Stimulated activated CD4-positive, alpha-beta T cell treated with anti-CD3 and anti-CD28 coated beads, Interleukin-12 subunit alpha, Interleukin-12 subunit beta, amount 100 ng/mL, for 48 hours (primary cell): ENCODE measurements at regions not wholly inside any gene's neighbourhood (a gene's known extent, or its start where the extent isn't known, plus 50 kb on each side); places are given as distances from the start of the nearest gene placed in this dataset.

Experiments
- DNase-seq, 3 donors: peaks; one replicate each; pipeline ENCODE4 v3.0.0-alpha.2; 2020; ENCODE audit warnings: low read depth in 2 of 3, low spot score in 1 of 3

GRCh38 chr7:25801214-25801613 lies 350.8 kb upstream of the NFE2L3 start:
- DNase-seq = no peak

GRCh38 chr7:25802057-25802456 lies 349.9 kb upstream of the NFE2L3 start:
- DNase-seq = no peak

DNA sequence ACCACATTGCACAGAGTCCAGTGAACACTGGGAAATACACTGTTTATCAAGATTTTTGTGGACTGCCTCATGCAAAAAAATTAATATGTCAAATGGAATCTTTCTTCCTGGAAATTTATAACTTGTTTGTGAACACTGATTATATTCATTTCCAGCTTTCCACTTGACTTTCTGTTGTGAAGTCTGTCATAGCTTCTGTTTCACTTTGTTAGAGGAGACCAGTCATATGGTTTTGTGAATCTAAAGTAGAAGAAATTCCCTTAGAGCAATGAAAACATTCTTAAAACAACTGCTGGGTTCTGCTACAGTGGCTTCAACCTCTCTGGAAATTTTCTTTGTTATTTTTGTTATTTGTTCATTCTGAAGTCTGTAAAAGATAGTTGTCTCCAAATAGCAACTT lies 349.5 kb upstream of the NFE2L3 start:
- DNase-seq = no peak

GRCh38 chr7:25803117-25803887 lies 348.7 kb upstream of the NFE2L3 start:
- DNase-seq = peak in 1 of 3 donors; percentile 1

DNA sequence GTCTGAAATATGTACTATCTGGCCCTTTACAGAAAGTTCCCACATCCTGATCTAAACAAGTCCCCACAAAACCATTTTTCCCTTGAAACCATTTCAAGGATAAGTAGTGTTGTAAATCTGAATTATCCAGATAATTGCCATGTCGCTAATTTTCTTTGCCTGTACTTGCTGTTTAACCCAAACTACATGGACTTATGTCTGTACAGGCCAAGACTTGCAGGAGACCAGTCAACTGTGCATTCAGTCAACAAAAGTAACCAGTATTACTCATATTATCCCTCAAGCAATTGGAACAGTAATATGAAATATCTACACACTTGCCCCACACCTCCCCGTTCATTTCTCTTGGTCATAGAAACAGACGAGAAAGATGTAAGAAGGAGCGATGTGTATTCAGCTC lies 347.8 kb upstream of the NFE2L3 start:
- DNase-seq = no peak

DNA sequence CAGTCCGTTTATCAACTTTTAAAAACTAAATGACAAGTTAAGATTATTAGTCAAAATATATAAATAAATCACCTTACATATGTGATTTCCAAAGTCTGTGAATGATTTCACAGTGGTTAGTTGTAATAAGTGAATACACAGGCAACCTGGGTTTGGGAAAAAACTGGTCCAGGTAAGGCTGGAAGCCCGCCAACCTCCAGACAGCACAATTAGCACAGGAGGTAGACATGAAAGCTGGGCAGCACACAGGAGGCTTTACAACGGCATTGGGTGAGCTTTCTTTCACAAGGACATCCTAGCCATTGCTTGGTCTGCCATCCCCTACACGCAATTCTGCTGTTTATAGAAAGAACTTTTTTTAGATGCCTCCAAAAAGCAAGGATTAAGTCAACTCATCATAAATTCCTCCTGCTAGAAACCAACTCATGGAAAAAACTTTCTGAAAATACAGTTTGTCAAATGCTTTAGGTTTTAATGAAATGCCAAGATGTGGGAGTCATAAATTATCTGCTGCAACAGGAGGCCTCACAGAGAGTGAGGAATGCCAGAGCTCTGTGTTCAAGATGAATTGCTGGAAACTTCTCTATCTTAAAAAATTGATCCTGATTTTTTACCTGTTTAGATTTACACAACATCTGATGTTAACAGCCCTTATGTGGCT lies 346.8 kb upstream of the NFE2L3 start:
- no peak for DNase-seq

DNA sequence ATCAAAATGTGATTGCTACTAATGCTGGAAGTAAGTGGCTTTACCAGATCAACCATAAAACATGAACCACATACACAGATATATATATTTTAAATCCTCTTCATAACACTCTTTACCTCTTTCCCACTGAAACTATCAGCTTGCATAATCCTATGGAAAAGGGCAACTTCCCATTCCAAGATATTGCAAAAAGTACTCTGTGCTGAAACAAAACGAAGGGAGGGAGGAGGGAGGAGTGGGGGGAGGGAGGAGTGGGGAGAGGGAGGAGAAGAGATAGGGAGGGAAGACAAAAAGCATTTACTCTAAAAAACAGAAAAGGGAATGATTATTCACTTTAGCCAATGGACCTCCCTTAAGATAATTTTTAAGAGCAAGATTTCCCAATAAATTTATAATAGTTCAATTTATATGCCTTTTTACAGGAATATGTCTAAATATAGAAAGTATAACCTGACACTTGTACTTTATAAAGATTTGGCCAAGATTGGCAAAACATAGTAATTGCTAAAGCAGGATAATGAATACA lies 344.8 kb upstream of the NFE2L3 start:
- no peak for DNase-seq

- no peak for DNase-seq
Measured at GRCh38 chr7:25809441-25809840, 342.6 kb upstream of the NFE2L3 start.

- no peak for DNase-seq
Measured at GRCh38 chr7:25812086-25812850, 339.7 kb upstream of the NFE2L3 start.

- DNase-seq = no peak
Measured at GRCh38 chr7:25813381-25813780, 338.6 kb upstream of the NFE2L3 start.

DNA sequence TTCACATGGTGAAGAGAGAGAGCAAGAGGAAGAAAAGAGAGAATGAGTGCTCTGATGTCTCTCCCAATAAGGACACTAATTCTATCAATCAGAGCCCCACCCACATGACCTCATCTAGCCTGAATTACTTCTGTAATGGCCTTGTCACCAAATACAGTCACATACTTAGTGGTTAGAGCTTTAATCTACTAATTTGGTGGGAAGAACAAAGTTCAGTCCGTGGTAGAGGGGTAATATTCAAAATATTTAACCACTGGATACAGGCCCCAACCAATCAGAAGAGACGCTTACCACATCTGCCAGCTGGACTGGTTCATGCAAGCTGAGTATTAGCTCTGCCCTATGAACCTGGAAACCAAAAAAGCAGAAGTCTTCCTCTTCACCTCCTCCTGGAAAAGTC lies 336.3 kb upstream of the NFE2L3 start:
- DNase-seq = no peak

GRCh38 chr7:25820432-25821040 lies 331.5 kb upstream of the NFE2L3 start:
- DNase-seq = peak in 1 of 3 donors; percentile 5

GRCh38 chr7:25821225-25821624 lies 330.8 kb upstream of the NFE2L3 start:
- DNase-seq = no peak

DNA sequence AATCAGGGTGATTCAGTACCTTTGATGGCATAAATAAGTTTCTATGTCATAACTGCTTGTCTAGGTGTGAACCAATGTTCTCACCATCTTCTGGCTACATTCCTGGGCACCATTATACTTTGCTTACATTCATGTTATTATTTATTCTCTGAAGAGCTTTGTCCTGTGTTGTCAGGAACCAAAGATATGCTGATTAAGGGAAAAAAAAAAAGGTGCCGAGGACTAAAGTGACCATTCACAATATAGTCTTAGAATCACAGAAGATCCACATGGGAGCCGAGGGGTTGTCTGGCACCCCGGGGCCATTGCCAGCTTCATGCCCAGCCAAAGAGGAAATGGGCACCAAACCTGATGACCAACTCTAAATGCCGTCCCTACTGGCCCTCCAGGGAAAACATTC lies 329.2 kb upstream of the NFE2L3 start:
- DNase-seq = no peak

DNA sequence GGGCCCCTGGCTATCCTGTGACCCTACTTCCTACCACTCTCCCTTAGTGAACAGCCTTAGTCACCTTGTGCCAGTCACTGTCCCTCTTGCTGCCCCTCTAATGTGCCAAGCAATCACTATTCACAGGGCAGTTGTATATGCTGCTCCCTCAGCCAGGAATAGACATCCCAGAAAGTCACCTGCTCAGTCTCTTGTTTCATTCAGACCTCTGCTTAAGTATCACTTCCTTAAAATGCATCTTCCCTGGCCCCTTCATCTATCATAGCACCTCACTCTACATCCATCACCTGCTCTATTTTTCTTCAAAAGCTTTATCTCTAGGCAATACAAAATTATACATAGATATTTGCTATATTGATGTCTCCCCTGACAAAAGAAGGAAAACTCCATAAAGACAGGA lies 328.4 kb upstream of the NFE2L3 start:
- DNase-seq = no peak

GRCh38 chr7:25828468-25828867 lies 323.5 kb upstream of the NFE2L3 start:
- DNase-seq = no peak

DNA sequence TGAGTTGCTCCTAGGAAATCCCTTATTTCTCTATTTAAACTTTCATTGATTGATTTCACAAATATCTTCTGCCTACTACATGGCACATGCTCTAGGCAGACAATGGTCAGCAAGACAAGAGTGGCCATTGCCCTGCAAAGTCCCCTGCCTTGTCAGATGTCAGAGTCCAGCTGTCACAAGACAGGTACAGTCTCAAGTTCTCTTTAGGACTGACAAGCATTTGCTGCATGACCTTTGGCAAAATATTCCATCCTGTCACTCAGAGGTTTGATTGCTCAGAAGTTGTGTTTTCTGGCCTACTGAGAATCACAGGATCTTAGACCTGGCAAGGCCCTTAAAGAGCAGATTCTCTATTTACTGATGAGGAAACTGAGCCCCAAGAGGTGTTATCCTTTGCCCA lies 322.3 kb upstream of the NFE2L3 start:
- DNase-seq = no peak

GRCh38 chr7:25830215-25830614 lies 321.8 kb upstream of the NFE2L3 start:
- DNase-seq = no peak

DNA sequence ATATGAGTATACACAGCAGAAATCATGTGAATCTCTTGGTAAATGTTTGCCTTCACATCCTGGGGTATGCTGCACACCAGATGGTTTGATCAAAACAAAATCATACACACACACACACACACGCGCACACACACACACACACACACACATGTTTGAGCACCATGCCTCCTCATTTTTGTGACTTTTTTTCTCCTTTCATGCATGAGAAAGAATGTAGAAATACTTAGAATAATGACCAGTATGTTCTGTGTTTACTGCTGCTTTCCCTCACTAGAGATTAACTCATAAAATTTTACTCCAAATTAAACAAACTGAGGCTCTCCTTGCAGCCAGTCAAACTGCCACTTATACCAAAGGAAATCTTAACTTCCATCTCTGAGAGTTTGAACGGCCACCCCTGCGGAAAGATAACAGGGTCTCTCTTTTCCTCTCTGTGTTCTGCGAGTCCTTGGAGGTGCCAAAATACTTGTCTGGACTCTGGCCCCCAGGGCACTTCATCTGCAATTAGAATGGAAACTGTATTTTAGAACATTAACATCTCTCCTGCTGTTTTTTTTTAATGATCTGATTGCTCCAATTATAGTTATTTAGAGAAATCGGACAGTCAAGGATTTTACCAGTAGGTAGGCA lies 320.8 kb upstream of the NFE2L3 start:
- DNase-seq = no peak

DNA sequence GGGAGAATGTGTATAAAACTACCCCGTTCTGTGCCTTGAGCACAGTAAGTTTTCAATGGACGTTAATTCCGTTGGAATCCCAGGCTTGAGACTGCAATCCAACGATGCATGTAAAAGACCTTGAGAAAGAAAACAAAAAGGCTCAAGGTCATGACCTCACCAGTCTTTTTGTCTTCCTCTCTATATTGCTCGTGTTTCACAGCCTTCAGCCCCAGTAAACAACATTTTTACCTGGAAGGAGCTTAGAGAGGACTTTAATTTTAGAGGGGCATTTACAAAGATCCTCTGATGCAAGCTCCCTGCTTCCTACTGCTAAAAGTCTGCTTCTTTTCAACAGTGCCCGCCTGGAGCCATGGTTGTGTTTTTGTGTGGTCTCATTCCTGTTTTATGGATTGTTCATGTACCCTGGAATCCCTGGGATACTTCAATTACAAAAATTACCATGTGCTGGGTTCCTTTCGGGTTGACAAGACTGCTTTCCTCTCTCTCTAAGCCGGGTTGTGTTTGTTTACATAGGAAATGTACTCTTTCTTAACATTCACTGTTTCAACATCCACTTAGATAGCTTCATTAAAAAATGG lies 320.1 kb upstream of the NFE2L3 start:
- no peak for DNase-seq

DNA sequence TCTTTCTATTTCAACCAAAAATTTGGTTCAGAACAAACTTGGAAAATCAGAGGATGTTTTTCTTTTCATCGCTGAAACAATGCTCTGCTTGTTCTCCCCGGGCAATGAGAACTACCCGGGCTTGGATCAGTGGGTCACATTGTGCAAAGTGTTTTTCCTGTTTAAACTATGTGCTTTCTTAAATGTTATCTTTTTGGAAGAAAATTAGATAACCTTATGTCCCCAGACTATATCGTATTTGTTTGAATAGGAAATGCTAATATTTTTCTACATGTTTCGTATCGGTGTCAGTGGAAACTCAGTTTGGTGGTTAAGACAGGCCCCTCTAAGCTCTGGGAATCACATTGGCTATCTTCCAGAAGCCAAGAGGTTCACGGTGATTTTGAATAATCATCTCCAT lies 319.5 kb upstream of the NFE2L3 start:
- no peak for DNase-seq
